GM12878 (cell line): ENCODE measurements at regions not wholly inside any gene's neighbourhood (a gene's known extent, or its start where the extent isn't known, plus 50 kb on each side); places are given as distances from the start of the nearest gene placed in this dataset.

Experiments used
- ATAC-seq: fragments of 200-7000 bp; cut with Tn5 transposase; 3 replicates; pipeline ENCODE4 v1.9.1; 2020; ENCODE audit warnings: mild to moderate bottlenecking, moderate library complexity
- BruUV-seq: library from RNA; stranded (reverse); fragments of 400-500 nt; replicated peaks from 2 replicates; lab custom pipeline; 2021; lab: Mats Ljungman, UMichigan
- CTCF ChIA-PET: fragments of 300-600 bp; sonication (Branson Sonifier 250); formaldehyde crosslinking; extraction: SDS; loops from one replicate; lab custom pipeline; 2021; ENCODE audit warnings: inconsistent platforms; lab: Yijun Ruan, JAX
- POLR2A ChIA-PET: fragments of 350-600 bp; formaldehyde crosslinking; extraction: SDS; loops from one replicate; lab custom pipeline; 2021; ENCODE audit warnings: inconsistent platforms; lab: Charles Lee
- RAD21 ChIA-PET: fragments of 300-600 bp; sonication (Branson Sonifier 250); formaldehyde crosslinking; loops from one replicate; lab custom pipeline; 2023; ENCODE audit warnings: antibody characterized with exemption; ENCODE audit not compliant: unreplicated experiment; lab: Charles Lee
- SMC1A ChIA-PET: fragments of 300-600 bp; sonication (Branson Sonifier 250); formaldehyde crosslinking; loops from one replicate; lab custom pipeline; 2023; ENCODE audit not compliant: unreplicated experiment, uncharacterized antibody; lab: Charles Lee
- DNase-seq: peaks from one replicate; pipeline ENCODE4 v3.0.0-alpha.2; 2011; ENCODE audit warnings: low read depth, low spot score
- FAIRE-seq: peaks from 3 replicates; lab custom pipeline; 2011; peaks lifted over from hg19 to GRCh38; lab: Jason Lieb, UNC
- H2AFZ ChIP-seq: 2 replicates; pipeline ENCODE4 v1.6.0; 2011; ENCODE audit warnings: low read depth, low read length, control low read depth; ENCODE audit not compliant: control insufficient read depth
- H3K27ac ChIP-seq: 2 replicates; pipeline ENCODE4 v1.5.1; 2011; ENCODE audit warnings: control low read depth; ENCODE audit not compliant: control insufficient read depth, insufficient read depth
- H3K27me3 ChIP-seq, 2 experiments: replicated peaks in 1 of 2; 2 replicates each; pipeline versions ENCODE4 v1.6.0 to v1.6.1; 2011; ENCODE audit warnings: low read length in 1 of 2; ENCODE audit not compliant: control insufficient read depth in 2 of 2, insufficient read depth in 2 of 2
- H3K36me3 ChIP-seq, 2 experiments: 2 replicates each; pipeline ENCODE4 v1.5.1; 2011; ENCODE audit warnings: low read length in 1 of 2; ENCODE audit not compliant: control insufficient read depth in 2 of 2, insufficient read depth in 2 of 2
- H3K4me1 ChIP-seq: 2 replicates; pipeline ENCODE4 v1.6.1; 2011; ENCODE audit warnings: mild to moderate bottlenecking, low read length, moderate library complexity, mixed read lengths; ENCODE audit not compliant: control insufficient read depth, insufficient read depth
- H3K4me2 ChIP-seq: 2 replicates; pipeline ENCODE4 v1.6.0; 2011; ENCODE audit warnings: control low read depth; ENCODE audit not compliant: control insufficient read depth, insufficient read depth
- H3K4me3 ChIP-seq: fragments of 200-600 bp; sonication (generic); 2 replicates; pipeline ENCODE4 v1.5.1; 2016
- H3K79me2 ChIP-seq: 2 replicates; pipeline ENCODE4 v1.6.0; 2011; ENCODE audit warnings: low read length; ENCODE audit not compliant: control insufficient read depth, insufficient read depth
- H3K9ac ChIP-seq: 2 replicates; pipeline ENCODE4 v1.8.0; 2011; ENCODE audit warnings: low read length, control low read depth, mixed read lengths; ENCODE audit not compliant: control insufficient read depth, insufficient read depth
- H3K9me3 ChIP-seq: replicated peaks from 3 replicates; pipeline ENCODE4 v1.5.1; 2011; ENCODE audit warnings: mild to moderate bottlenecking, low read length; ENCODE audit not compliant: control insufficient read depth, insufficient read depth
- H4K20me1 ChIP-seq: 2 replicates; pipeline ENCODE4 v1.6.0; 2011; ENCODE audit not compliant: control insufficient read depth, insufficient read depth
- ATF7 ChIP-seq: fragments of 450-650 bp; IDR thresholded peaks from 2 replicates; pipeline ENCODE4 v1.6.1; 2016; ENCODE audit warnings: low read depth, mild to moderate bottlenecking
- CHD2 ChIP-seq: IDR thresholded peaks from 2 replicates; pipeline ENCODE4 v1.6.1; 2011; ENCODE audit warnings: low read depth, low read length, improper control_type of control experiment, borderline replicate concordance
- IKZF1 ChIP-seq: fragments of 450-650 bp; conservative IDR thresholded peaks from 2 replicates; pipeline ENCODE4 v1.6.1; 2017; ENCODE audit warnings: antibody characterized with exemption, mild to moderate bottlenecking
- TAF1 ChIP-seq: IDR thresholded peaks from 2 replicates; pipeline ENCODE4 v1.6.1; 2011; ENCODE audit warnings: mild to moderate bottlenecking, low read depth, low read length, borderline replicate concordance
- TBL1XR1 ChIP-seq: IDR thresholded peaks from 2 replicates; pipeline ENCODE4 v1.6.1; 2012; ENCODE audit warnings: low read depth, low read length, improper control_type of control experiment
- WGBS: methylation state at CpG from one replicate; pipeline ENCODE4 v1.1.6; 2016; ENCODE audit warnings: low lambda C conversion rate; ENCODE audit not compliant: insufficient replicate concordance, insufficient coverage; ENCODE audit errors: missing lambda C conversion rate; 5-methylcytosine and 5-hydroxymethylcytosine counted together
- in situ Hi-C: fragments of 300-500 bp; cut with MboI; formaldehyde crosslinking; loops from 9 replicates; pipeline ENCODE4 v1.14.3; 2018; ENCODE audit warnings: mixed read lengths
- intact Hi-C: fragments of 100-400 bp; cut with micrococcal nuclease; formaldehyde crosslinking; loops from one replicate; pipeline ENCODE4 v1.14.2; 2022; ENCODE audit not compliant: unreplicated experiment
- TF ChIP-seq, protein P1 (sequence below): fragments of 450-650 bp; conservative IDR thresholded peaks from 2 replicates; pipeline ENCODE4 v1.6.1; 2017; ENCODE audit warnings: mild to moderate bottlenecking, moderate library complexity
- TF ChIP-seq, protein P2 (sequence below): fragments of 450-650 bp; IDR thresholded peaks from 2 replicates; pipeline ENCODE4 v1.6.1; 2017; ENCODE audit warnings: mild to moderate bottlenecking, moderate library complexity
- TF ChIP-seq, protein P3 (sequence below): fragments of 450-650 bp; IDR thresholded peaks from 2 replicates; pipeline ENCODE4 v1.6.1; 2017; ENCODE audit warnings: mild to moderate bottlenecking, moderate library complexity
- TF ChIP-seq, protein P4 (sequence below): fragments of 450-650 bp; IDR thresholded peaks from 2 replicates; pipeline ENCODE4 v1.6.1; 2017; ENCODE audit warnings: mild to moderate bottlenecking

DNA sequence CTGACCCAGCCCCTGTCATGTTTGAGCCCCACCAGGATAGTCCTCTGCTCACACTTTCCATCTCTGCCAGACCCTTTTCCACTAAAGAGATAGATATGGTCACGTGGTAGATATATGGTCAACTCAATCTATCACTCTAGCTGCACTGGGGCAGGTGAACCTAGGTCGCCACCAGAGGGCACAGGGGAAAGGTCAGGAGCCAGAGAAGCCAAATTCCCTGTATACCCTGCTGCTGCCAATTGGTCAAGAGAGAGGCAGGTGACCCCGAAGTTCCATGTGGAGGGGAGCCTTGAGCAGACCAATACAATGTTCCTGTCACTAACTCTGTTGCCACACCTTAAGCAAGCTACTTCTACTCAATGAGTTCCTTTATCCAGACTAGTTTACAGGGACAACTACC, 101.1 kb upstream of the GALNT18 start (continued):
- TF ChIP-seq, protein P1, sequence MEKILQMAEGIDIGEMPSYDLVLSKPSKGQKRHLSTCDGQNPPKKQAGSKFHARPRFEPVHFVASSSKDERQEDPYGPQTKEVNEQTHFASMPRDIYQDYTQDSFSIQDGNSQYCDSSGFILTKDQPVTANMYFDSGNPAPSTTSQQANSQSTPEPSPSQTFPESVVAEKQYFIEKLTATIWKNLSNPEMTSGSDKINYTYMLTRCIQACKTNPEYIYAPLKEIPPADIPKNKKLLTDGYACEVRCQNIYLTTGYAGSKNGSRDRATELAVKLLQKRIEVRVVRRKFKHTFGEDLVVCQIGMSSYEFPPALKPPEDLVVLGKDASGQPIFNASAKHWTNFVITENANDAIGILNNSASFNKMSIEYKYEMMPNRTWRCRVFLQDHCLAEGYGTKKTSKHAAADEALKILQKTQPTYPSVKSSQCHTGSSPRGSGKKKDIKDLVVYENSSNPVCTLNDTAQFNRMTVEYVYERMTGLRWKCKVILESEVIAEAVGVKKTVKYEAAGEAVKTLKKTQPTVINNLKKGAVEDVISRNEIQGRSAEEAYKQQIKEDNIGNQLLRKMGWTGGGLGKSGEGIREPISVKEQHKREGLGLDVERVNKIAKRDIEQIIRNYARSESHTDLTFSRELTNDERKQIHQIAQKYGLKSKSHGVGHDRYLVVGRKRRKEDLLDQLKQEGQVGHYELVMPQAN: no peak
- TF ChIP-seq IKZF1: no peak
- TF ChIP-seq, protein P2, sequence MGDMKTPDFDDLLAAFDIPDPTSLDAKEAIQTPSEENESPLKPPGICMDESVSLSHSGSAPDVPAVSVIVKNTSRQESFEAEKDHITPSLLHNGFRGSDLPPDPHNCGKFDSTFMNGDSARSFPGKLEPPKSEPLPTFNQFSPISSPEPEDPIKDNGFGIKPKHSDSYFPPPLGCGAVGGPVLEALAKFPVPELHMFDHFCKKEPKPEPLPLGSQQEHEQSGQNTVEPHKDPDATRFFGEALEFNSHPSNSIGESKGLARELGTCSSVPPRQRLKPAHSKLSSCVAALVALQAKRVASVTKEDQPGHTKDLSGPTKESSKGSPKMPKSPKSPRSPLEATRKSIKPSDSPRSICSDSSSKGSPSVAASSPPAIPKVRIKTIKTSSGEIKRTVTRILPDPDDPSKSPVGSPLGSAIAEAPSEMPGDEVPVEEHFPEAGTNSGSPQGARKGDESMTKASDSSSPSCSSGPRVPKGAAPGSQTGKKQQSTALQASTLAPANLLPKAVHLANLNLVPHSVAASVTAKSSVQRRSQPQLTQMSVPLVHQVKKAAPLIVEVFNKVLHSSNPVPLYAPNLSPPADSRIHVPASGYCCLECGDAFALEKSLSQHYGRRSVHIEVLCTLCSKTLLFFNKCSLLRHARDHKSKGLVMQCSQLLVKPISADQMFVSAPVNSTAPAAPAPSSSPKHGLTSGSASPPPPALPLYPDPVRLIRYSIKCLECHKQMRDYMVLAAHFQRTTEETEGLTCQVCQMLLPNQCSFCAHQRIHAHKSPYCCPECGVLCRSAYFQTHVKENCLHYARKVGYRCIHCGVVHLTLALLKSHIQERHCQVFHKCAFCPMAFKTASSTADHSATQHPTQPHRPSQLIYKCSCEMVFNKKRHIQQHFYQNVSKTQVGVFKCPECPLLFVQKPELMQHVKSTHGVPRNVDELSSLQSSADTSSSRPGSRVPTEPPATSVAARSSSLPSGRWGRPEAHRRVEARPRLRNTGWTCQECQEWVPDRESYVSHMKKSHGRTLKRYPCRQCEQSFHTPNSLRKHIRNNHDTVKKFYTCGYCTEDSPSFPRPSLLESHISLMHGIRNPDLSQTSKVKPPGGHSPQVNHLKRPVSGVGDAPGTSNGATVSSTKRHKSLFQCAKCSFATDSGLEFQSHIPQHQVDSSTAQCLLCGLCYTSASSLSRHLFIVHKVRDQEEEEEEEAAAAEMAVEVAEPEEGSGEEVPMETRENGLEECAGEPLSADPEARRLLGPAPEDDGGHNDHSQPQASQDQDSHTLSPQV: no peak

DNA sequence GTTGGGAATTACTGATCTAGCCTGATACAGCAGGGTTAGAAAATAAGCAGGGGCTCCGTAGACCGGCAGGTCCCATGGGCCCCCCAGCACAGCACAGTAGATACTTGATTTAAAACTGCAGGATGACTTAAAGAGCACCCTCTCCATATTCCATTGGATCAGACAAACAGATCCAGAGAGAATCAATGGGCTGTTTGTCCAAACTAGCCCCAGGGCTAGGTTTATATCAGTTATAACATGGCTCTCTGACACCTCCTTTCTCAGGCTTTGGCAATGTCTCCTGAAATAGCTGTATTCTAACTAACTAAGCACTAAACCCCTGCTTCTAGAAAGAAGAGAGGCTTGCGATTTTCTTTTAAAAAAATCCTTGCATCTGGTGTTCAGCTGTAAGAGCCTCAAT, 100.4 kb upstream of the GALNT18 start:
- no peak overlapping the region for H3K27ac ChIP-seq
- H4K20me1 ChIP-seq: no peaks in the 10 kb centered on the region
- no peak overlapping the region for H3K4me2 ChIP-seq
- in situ Hi-C loops (no loop called here), intact Hi-C loops (no loop called here)
- POLR2A ChIA-PET: no interaction called here
- 0 out of 4 replicates have a peak, but pooled peaks cover 0 to 2% of the 10 kb centered on the region in 2 experiments for H3K27me3 ChIP-seq
- no peak overlapping the region for H2AFZ ChIP-seq
- WGBS: 77% methylated on average over 3 of the region's 3 CpGs
- no peak for FAIRE-seq
- RAD21 ChIA-PET: no interaction called here
- 0 out of 3 replicates have a peak, but pooled peaks cover 1% of the 10 kb centered on the region for H3K9me3 ChIP-seq
- CTCF ChIA-PET: no interaction called here
- SMC1A ChIA-PET: no interaction called here
- no peaks in the 10 kb centered on the region for H3K36me3 ChIP-seq
- ATAC-seq: no peak
- H3K4me3 ChIP-seq: no peak overlapping the region
- BruUV-seq: no TSS peak
- DNase-seq: no peak
- no peaks in the 10 kb centered on the region for H3K4me1 ChIP-seq
- H3K9ac ChIP-seq: no peak overlapping the region
- no peaks in the 10 kb centered on the region for H3K79me2 ChIP-seq
- TF ChIP-seq TBL1XR1 (no peak), ATF7 (no peak), CHD2 (no peak), TAF1 (no peak)
- TF ChIP-seq, protein P3, sequence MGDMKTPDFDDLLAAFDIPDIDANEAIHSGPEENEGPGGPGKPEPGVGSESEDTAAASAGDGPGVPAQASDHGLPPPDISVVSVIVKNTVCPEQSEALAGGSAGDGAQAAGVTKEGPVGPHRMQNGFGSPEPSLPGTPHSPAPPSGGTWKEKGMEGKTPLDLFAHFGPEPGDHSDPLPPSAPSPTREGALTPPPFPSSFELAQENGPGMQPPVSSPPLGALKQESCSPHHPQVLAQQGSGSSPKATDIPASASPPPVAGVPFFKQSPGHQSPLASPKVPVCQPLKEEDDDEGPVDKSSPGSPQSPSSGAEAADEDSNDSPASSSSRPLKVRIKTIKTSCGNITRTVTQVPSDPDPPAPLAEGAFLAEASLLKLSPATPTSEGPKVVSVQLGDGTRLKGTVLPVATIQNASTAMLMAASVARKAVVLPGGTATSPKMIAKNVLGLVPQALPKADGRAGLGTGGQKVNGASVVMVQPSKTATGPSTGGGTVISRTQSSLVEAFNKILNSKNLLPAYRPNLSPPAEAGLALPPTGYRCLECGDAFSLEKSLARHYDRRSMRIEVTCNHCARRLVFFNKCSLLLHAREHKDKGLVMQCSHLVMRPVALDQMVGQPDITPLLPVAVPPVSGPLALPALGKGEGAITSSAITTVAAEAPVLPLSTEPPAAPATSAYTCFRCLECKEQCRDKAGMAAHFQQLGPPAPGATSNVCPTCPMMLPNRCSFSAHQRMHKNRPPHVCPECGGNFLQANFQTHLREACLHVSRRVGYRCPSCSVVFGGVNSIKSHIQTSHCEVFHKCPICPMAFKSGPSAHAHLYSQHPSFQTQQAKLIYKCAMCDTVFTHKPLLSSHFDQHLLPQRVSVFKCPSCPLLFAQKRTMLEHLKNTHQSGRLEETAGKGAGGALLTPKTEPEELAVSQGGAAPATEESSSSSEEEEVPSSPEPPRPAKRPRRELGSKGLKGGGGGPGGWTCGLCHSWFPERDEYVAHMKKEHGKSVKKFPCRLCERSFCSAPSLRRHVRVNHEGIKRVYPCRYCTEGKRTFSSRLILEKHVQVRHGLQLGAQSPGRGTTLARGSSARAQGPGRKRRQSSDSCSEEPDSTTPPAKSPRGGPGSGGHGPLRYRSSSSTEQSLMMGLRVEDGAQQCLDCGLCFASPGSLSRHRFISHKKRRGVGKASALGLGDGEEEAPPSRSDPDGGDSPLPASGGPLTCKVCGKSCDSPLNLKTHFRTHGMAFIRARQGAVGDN: no peak
- TF ChIP-seq, protein P4, sequence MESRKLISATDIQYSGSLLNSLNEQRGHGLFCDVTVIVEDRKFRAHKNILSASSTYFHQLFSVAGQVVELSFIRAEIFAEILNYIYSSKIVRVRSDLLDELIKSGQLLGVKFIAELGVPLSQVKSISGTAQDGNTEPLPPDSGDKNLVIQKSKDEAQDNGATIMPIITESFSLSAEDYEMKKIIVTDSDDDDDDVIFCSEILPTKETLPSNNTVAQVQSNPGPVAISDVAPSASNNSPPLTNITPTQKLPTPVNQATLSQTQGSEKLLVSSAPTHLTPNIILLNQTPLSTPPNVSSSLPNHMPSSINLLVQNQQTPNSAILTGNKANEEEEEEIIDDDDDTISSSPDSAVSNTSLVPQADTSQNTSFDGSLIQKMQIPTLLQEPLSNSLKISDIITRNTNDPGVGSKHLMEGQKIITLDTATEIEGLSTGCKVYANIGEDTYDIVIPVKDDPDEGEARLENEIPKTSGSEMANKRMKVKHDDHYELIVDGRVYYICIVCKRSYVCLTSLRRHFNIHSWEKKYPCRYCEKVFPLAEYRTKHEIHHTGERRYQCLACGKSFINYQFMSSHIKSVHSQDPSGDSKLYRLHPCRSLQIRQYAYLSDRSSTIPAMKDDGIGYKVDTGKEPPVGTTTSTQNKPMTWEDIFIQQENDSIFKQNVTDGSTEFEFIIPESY: no peak
